Spleen (tissue), 7 donors: ENCODE measurements at regions not wholly inside any gene's neighbourhood (a gene's known extent, or its start where the extent isn't known, plus 50 kb on each side); places are given as distances from the start of the nearest gene placed in this dataset.
"Not testable (repeated sequence)": the region's sequence is repeated elsewhere in the genome, so short reads cannot be mapped to it uniquely, and the experiment has no call there.

Source experiments
- POLR2AphosphoS5 ChIP-seq, 3 donors: sonication (generic); formaldehyde crosslinking; IDR thresholded peaks; one replicate each; pipeline ENCODE4 v1.5.1; 2017; ENCODE audit warnings: antibody characterized with exemption in 3 of 3
- TF ChIP-seq, protein P1 (sequence below), 11 experiments: fragments of 200-600 bp in 7 of 11; fragments of 450-650 bp in 4 of 11; sonication (generic) in 4 of 11; IDR thresholded peaks in 8 of 11; conservative IDR thresholded peaks in 3 of 11; 1 replicate in 7 of 11; 2 replicates in 4 of 11; pipeline versions ENCODE4 v1.4.0 to v1.8.0; 2016 to 2021; ENCODE audit warnings: antibody characterized with exemption in 11 of 11, inconsistent platforms in 4 of 11, mild to moderate bottlenecking in 1 of 11
- donor health status: DM: no; HTN: no; CAD: no; lungs with moderate emphysema.
- donor health status: DM: no; HTN: no; CAD: no.
- donor health status: DM: no; HTN: no; CAD: no.

DNA sequence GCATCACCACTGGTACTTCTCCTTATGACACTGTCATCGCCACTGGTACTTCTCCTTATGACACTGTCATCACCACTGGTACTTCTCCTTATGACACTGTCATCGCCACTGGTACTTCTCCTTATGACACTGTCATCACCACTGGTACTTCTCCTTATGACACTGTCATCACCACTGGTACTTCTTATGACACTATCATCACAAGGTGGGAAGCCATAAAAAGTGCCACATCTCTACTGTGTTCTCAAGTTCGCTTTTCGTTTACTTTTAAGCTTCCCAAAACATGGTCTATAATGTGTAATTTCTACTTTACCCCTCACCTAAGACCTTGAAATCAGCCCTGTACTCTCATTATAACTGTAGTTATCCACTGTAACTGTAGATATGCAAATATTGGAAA, 745.4 kb upstream of the CHAC2 start:
- TF ChIP-seq, protein P1, sequence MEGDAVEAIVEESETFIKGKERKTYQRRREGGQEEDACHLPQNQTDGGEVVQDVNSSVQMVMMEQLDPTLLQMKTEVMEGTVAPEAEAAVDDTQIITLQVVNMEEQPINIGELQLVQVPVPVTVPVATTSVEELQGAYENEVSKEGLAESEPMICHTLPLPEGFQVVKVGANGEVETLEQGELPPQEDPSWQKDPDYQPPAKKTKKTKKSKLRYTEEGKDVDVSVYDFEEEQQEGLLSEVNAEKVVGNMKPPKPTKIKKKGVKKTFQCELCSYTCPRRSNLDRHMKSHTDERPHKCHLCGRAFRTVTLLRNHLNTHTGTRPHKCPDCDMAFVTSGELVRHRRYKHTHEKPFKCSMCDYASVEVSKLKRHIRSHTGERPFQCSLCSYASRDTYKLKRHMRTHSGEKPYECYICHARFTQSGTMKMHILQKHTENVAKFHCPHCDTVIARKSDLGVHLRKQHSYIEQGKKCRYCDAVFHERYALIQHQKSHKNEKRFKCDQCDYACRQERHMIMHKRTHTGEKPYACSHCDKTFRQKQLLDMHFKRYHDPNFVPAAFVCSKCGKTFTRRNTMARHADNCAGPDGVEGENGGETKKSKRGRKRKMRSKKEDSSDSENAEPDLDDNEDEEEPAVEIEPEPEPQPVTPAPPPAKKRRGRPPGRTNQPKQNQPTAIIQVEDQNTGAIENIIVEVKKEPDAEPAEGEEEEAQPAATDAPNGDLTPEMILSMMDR (IDR thresholded peaks at IDR 0.05 in 8 of 11, conservative IDR thresholded peaks at IDR 0.05 in 3 of 11) = not testable (repeated sequence)
- not testable (repeated sequence) for TF ChIP-seq POLR2AphosphoS5 (IDR thresholded peaks at IDR 0.05)
